Upper lobe of left lung (tissue), 6 donors: ENCODE measurements at regions not wholly inside any gene's neighbourhood (a gene's known extent, or its start where the extent isn't known, plus 50 kb on each side); places are given as distances from the start of the nearest gene placed in this dataset.

ENCODE experiments used
- ATAC-seq, 2 donors: fragments of 200-7000 bp; cut with Tn5 transposase; one replicate each; pipeline ENCODE4 v1.9.1; 2022; ENCODE audit warnings: mild to moderate bottlenecking in 2 of 2, moderate library complexity in 2 of 2; ENCODE audit not compliant: low FRiP score in 2 of 2
- DNase-seq, 2 donors: peaks; one replicate each; pipeline ENCODE4 v3.0.0-alpha.2; 2019 to 2020
- H3K27ac ChIP-seq, 4 donors: fragments of 200-600 bp; sonication (generic); one replicate each; pipeline ENCODE4 v1.5.1; 2016 to 2019
- H3K27me3 ChIP-seq, 4 donors: fragments of 200-600 bp; sonication (generic); one replicate each; pipeline ENCODE4 v1.5.1; 2017 to 2019
- H3K36me3 ChIP-seq, 4 donors: fragments of 200-600 bp; sonication (generic); one replicate each; pipeline ENCODE4 v1.5.1; 2016 to 2019
- H3K4me1 ChIP-seq, 4 donors: fragments of 200-600 bp; sonication (generic); one replicate each; pipeline ENCODE4 v1.5.1; 2018 to 2019
- H3K4me3 ChIP-seq, 4 donors: fragments of 200-600 bp; sonication (generic); one replicate each; pipeline ENCODE4 v1.5.1; 2017 to 2019; ENCODE audit warnings: mild to moderate bottlenecking in 2 of 4, moderate library complexity in 1 of 4
- H3K9me3 ChIP-seq, 4 donors: fragments of 200-600 bp; sonication (generic); one replicate each; pipeline ENCODE4 v1.5.1; 2018 to 2019
- CTCF ChIP-seq, 6 experiments: fragments of 450-650 bp in 4 of 6; fragments of 200-600 bp in 2 of 6; sonication (generic) in 2 of 6; IDR thresholded peaks; one replicate each; pipeline ENCODE4 v1.5.1; 2016 to 2019; ENCODE audit warnings: antibody characterized with exemption in 6 of 6
- EP300 ChIP-seq, 4 donors: sonication (generic); formaldehyde crosslinking; IDR thresholded peaks; one replicate each; pipeline ENCODE4 v1.5.1; 2017; ENCODE audit warnings: antibody characterized with exemption in 4 of 4, control low read depth in 2 of 4
- POLR2A ChIP-seq, 4 donors: fragments of 450-650 bp; IDR thresholded peaks; one replicate each; pipeline ENCODE4 v1.5.1; 2016 to 2017; ENCODE audit warnings: antibody characterized with exemption in 4 of 4, mild to moderate bottlenecking in 2 of 4
- POLR2AphosphoS5 ChIP-seq, 2 donors: sonication (generic); formaldehyde crosslinking; IDR thresholded peaks; one replicate each; pipeline ENCODE4 v1.5.1; 2017; ENCODE audit warnings: antibody characterized with exemption in 2 of 2
- WGBS, 2 donors: methylation state at CpG; one replicate each; pipeline ENCODE4 v1.1.5; 2017 to 2018; 5-methylcytosine and 5-hydroxymethylcytosine counted together
- small RNA-seq, 4 donors: library from RNA; depleted of rRNA; stranded (forward); fragments of <200 nt; gene quantifications; one replicate each; pipeline ENCODE3, GENCODE V24; 2016
- donor health status: DM: no; HTN: no; CAD: no; lungs with moderate emphysema.
- donor health status: DM: no; HTN: yes; CAD: no; lungs with severe emphysema.

GRCh38 chr22:22835242-22835641 is 52.4 kb upstream of the IGLL5 start:
- WGBS, 2 donors = 83 to 84% methylated on average over 4 of the region's 4 CpGs
- TF ChIP-seq CTCF (IDR thresholded peaks at IDR 0.05) (no peak), POLR2AphosphoS5 (IDR thresholded peaks at IDR 0.05) (no peak), POLR2A (IDR thresholded peaks at IDR 0.05) (no peak), EP300 (IDR thresholded peaks at IDR 0.05) (no peak)
- Histone ChIP-seq H3K27ac (no peak overlapping the region), H3K4me1 (no peaks in the 10 kb centered on the region), H3K27me3 (no peaks in the 10 kb centered on the region), H3K36me3 (no peaks in the 10 kb centered on the region), H3K9me3 (peaks cover 0 to 6% (median 3%) of the 10 kb centered on the region in 4 donors), H3K4me3 (no peak overlapping the region)
- DNase-seq = no peak
- ATAC-seq = no peak

GRCh38 chr22:22835771-22836291 is 51.8 kb upstream of the IGLL5 start:
- Histone ChIP-seq H3K27me3 (no peaks in the 10 kb centered on the region), H3K4me3 (no peak overlapping the region), H3K9me3 (peaks cover 0 to 4% (median 0%) of the 10 kb centered on the region in 4 donors), H3K27ac (no peak overlapping the region), H3K4me1 (no peaks in the 10 kb centered on the region), H3K36me3 (no peaks in the 10 kb centered on the region)
- TF ChIP-seq CTCF (IDR thresholded peaks at IDR 0.05) (no peak), EP300 (IDR thresholded peaks at IDR 0.05) (no peak), POLR2AphosphoS5 (IDR thresholded peaks at IDR 0.05) (no peak), POLR2A (IDR thresholded peaks at IDR 0.05) (no peak)
- 57 to 75% methylated on average over 3 of the region's 3 CpGs for WGBS, 2 donors
- ATAC-seq (no peak), DNase-seq (no peak)

DNA sequence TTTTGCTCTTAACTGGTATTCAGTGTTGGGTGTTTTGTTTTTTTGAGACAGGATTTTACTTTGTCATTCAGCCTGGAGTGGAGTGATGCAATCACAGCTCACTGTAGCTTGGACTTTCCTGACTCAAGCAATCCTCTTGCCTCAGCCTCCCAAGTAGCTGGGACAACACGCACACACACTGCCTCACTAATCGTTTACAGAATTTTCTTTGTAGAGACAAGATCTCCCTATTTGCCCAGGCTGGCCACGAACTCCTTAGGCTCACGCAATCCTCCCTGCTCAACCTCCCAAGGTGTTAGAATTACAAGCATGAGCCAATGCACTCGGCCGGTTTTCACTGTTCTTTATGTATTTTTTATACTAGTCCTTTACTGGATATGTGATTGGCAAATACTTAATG is 51.0 kb upstream of the IGLL5 start:
- TF ChIP-seq POLR2A (IDR thresholded peaks at IDR 0.05) = no peak
- no peak for TF ChIP-seq CTCF (IDR thresholded peaks at IDR 0.05)
- no peak for TF ChIP-seq POLR2AphosphoS5 (IDR thresholded peaks at IDR 0.05)
- no peak for TF ChIP-seq EP300 (IDR thresholded peaks at IDR 0.05)
- H3K4me1 ChIP-seq = no peaks in the 10 kb centered on the region
- ATAC-seq (no peak), DNase-seq (no peak)
- H3K9me3 ChIP-seq = no peaks in the 10 kb centered on the region
- WGBS, 2 donors = 55 to 73% methylated on average over 6 of the region's 6 CpGs
- H3K27me3 ChIP-seq = no peaks in the 10 kb centered on the region
- no peak overlapping the region for H3K27ac ChIP-seq
- H3K36me3 ChIP-seq = no peaks in the 10 kb centered on the region
- H3K4me3 ChIP-seq = no peak overlapping the region

Small RNA genes lying in the stretch of these regions (small RNA-seq; reads per million reads assigned to genes)
- gene AC244157.1 (0 reads per million in 4 donors), gene AC245028.1 (0 reads per million in 4 donors), gene AC245028.2 (0 reads per million in 4 donors), gene AC245028.3 (0 reads per million in 4 donors), gene IGLV3-13 (0 reads per million in 4 donors), gene IGLV3-15 (0 reads per million in 4 donors), gene IGLV3-17 (0 reads per million in 4 donors), gene IGLVI-20 (0 reads per million in 4 donors), gene IGLVVI-22-1 (0 reads per million in 4 donors)
